HT1080 (cell line): ENCODE measurements at regions not wholly inside any gene's neighbourhood (a gene's known extent, or its start where the extent isn't known, plus 50 kb on each side); places are given as distances from the start of the nearest gene placed in this dataset. TPM values are rescaled to one million over a fixed set of nuclear protein-coding genes. Genes with fewer than 3 reads are reported as not detected.
A peak's percentile ranks its signal among the peaks of the same experiment; 100 is the strongest.
"Not testable (repeated sequence)": the region's sequence is repeated elsewhere in the genome, so short reads cannot be mapped to it uniquely, and the experiment has no call there.

Experiments
- DNase-seq: peaks from one replicate; pipeline ENCODE4 v3.0.0-alpha.2; 2015; ENCODE audit warnings: low read depth
- small RNA-seq: library from RNA; depleted of rRNA; stranded (forward); fragments of <200 nt; gene quantifications from one replicate; pipeline ENCODE3, GENCODE V24; 2014

DNA sequence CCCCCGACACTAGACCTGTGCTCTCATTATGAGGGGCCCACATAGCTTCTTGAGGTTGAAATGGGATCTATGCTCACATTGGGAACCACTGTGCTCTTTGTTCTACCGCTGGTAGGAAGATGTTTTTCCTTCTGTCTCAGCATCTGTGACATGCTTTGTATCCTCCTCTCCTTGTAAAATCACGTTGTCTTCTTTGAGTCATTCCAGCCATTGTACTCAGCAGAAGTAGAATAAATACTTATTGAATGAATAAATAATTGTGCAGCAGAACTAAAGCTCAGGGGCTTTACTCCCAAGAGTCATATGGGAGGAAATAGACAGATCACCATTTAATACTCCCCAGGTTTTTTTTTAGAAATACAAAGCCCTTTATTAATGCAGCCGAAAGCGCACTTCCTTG lies 66.3 kb upstream of the EDEM3 start:
- DNase-seq: no peak

- no peak for DNase-seq
Measured at GRCh38 chr1:184820218-184820750, 65.6 kb upstream of the EDEM3 start.

- no peak for DNase-seq
Measured at GRCh38 chr1:184818646-184819045, 64.0 kb upstream of the EDEM3 start.

GRCh38 chr1:184817003-184817402 lies 62.3 kb upstream of the EDEM3 start:
- DNase-seq: not testable (repeated sequence)

GRCh38 chr1:184813528-184814089 lies 59.0 kb upstream of the EDEM3 start:
- DNase-seq: no peak

- DNase-seq: no peak
Measured at GRCh38 chr1:184811439-184812111, 56.9 kb upstream of the EDEM3 start.

DNA sequence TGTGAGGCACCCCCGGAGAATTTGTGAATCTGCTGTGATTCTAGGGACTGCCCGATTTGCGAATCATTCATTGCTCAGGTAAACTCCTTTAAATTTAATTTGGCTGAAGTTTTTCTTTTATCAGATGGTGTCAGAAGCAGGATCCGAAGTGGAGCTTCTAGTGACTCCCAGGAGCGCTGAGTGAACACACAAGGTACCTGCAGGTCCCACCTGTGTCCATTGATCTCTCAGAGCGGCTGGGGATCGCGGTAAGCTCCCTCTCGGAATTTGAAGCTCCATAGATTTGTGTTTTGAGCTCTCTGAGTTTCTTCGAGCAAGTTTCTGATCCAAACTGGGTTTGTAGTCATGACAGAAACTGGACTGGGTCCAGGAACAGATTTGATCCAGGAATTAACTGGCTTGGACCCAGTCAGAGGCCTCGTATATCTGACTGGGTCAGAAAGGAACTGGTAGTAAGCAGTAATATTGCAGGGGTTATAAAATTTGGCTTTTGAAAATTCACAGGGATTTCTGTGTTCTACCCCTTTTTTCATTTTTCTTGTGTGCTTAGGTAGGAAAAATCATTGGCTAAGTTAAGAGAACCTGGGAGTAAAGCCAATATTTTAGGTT lies 56.2 kb upstream of the EDEM3 start:
- no peak for DNase-seq

GRCh38 chr1:184806296-184806721 lies 51.7 kb upstream of the EDEM3 start:
- DNase-seq: no peak

DNA sequence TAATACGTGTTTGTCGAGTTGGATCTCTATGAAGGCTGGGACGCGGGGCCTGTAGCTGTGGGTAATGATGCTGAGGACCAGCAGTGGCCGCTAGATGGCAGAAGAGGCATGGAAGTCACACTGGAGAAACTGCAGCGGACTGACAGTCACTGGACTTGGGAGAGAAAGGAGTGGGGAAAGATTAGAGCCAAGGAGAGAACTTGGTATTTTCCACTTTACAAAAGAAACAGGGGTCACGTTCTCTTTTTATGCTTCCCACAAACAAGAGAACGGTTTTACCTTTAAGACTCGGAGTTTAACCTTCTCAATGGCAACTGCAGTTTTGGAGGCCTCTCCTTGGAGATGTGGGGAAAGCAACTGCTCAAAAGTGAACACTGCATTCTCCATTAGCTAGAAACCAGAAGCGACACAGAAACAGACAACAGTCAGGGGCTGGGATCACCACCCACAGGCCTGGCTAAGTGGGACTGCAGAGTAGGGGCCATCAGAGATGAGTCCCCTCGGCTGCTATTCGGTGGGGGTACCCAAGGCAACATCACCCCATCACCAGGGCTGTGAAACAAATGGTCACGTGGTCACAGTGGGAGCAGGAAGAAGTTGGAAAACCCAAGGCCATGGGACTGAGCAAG lies 51.1 kb upstream of the EDEM3 start:
- DNase-seq: peak; percentile 85

Small RNA genes in the stretch of these regions (small RNA-seq; reads per million reads assigned to genes)
- gene RNU7-13P: not detected
